Lung (tissue), 11 donors: ENCODE measurements at regions not wholly inside any gene's neighbourhood (a gene's known extent, or its start where the extent isn't known, plus 50 kb on each side); places are given as distances from the start of the nearest gene placed in this dataset.
A peak's percentile ranks its signal among the peaks of the same experiment; 100 is the strongest.
"Not testable (repeated sequence)": the region's sequence is repeated elsewhere in the genome, so short reads cannot be mapped to it uniquely, and the experiment has no call there.

ENCODE experiments used
- ATAC-seq: fragments of 200-7000 bp; cut with Tn5 transposase; one replicate; pipeline ENCODE4 v1.9.1; 2020; ENCODE audit warnings: moderate number of reproducible peaks; ENCODE audit not compliant: insufficient read depth, low FRiP score
- DNase-seq, 3 donors: peaks; one replicate each; pipeline ENCODE4 v3.0.0-alpha.2; 2013 to 2017
- H3K27ac ChIP-seq, 2 donors: one replicate each; pipeline ENCODE4 v1.5.1; 2013; ENCODE audit warnings: mild to moderate bottlenecking in 2 of 2, moderate library complexity in 2 of 2, control low read depth in 1 of 2, inconsistent platforms in 1 of 2, low read depth in 1 of 2, low read length in 1 of 2
- H3K27me3 ChIP-seq, 3 donors: one replicate each; pipeline ENCODE4 v1.5.1; 2013; ENCODE audit warnings: low read length in 2 of 3; ENCODE audit not compliant: control insufficient read depth in 3 of 3, insufficient read depth in 3 of 3
- H3K36me3 ChIP-seq, 4 donors: one replicate each; pipeline ENCODE4 v1.5.1; 2013; ENCODE audit warnings: low read length in 4 of 4, mild to moderate bottlenecking in 1 of 4, moderate library complexity in 1 of 4; ENCODE audit not compliant: control insufficient read depth in 4 of 4, insufficient read depth in 4 of 4
- H3K4me1 ChIP-seq, 5 donors: one replicate each; pipeline ENCODE4 v1.5.1; 2013; ENCODE audit warnings: low read length in 5 of 5, mild to moderate bottlenecking in 2 of 5, moderate library complexity in 1 of 5; ENCODE audit not compliant: control insufficient read depth in 5 of 5, insufficient read depth in 5 of 5
- H3K4me3 ChIP-seq: one replicate; pipeline ENCODE4 v1.5.1; 2013; ENCODE audit warnings: mild to moderate bottlenecking, control low read depth, moderate library complexity
- H3K9ac ChIP-seq, 2 donors: one replicate each; pipeline ENCODE4 v1.5.1; 2013; ENCODE audit warnings: low read length in 2 of 2, control low read depth in 1 of 2; ENCODE audit not compliant: insufficient read depth in 1 of 2
- H3K9me3 ChIP-seq, 4 donors: one replicate each; pipeline ENCODE4 v1.5.1; 2013; ENCODE audit warnings: low read length in 3 of 4, mild to moderate bottlenecking in 1 of 4, moderate library complexity in 1 of 4; ENCODE audit not compliant: control insufficient read depth in 4 of 4, insufficient read depth in 3 of 4
- CTCF ChIP-seq: IDR thresholded peaks from 2 replicates; pipeline ENCODE4 v1.5.1; 2012; ENCODE audit warnings: mild to moderate bottlenecking; ENCODE audit errors: control extremely low read depth, extremely low read depth
- WGBS, 2 donors: extraction: QIAGEN DNeasy Blood & Tissue Kit; methylation state at CpG; one replicate each; pipeline ENCODE4 v1.1.7; 2013; 5-methylcytosine and 5-hydroxymethylcytosine counted together
- donor health status: control.
- donor health status: control.
- donor health status: Bipolar disorder and iron deficiency.
- donor health status: healthy.
- donor health status: DM: yes; HTN: yes; CAD: no.

GRCh38 chrX:63525491-63525890, 174.4 kb upstream of the SPIN4 start:
- Histone ChIP-seq H3K27ac (no peak overlapping the region), H3K4me1 (no peaks in the 10 kb centered on the region), H3K4me3 (no peak overlapping the region), H3K27me3 (no peaks in the 10 kb centered on the region), H3K36me3 (no peaks in the 10 kb centered on the region), H3K9ac (no peak overlapping the region), H3K9me3 (peaks cover 0 to 8% (median 1%) of the 10 kb centered on the region in 4 donors)
- DNase-seq (no peak), ATAC-seq (no peak)
- TF ChIP-seq CTCF = no peak
- 65 to 86% methylated on average over 3 of the region's 3 CpGs for WGBS, 2 donors

- H3K4me1 ChIP-seq, H3K9me3 ChIP-seq, ATAC-seq, H3K27ac ChIP-seq, H3K36me3 ChIP-seq, H3K9ac ChIP-seq, DNase-seq, H3K27me3 ChIP-seq, H3K4me3 ChIP-seq: not testable (repeated sequence)
- 79 to 87% methylated on average over 6 to 11 of the region's 11 CpGs for WGBS, 2 donors
Measured at GRCh38 chrX:63519368-63519767, 168.2 kb upstream of the SPIN4 start.

GRCh38 chrX:63514569-63515080, 163.5 kb upstream of the SPIN4 start:
- Histone ChIP-seq H3K4me1 (peaks cover 0 to 9% (median 0%) of the 10 kb centered on the region in 5 donors), H3K9me3 (no peaks in the 10 kb centered on the region), H3K4me3 (no peak overlapping the region), H3K9ac (no peak overlapping the region), H3K27ac (no peak overlapping the region), H3K27me3 (no peaks in the 10 kb centered on the region), H3K36me3 (no peaks in the 10 kb centered on the region)
- no peak for TF ChIP-seq CTCF
- peak in 2 of 3 donors; percentile 12 to 17 for DNase-seq
- no peak for ATAC-seq

GRCh38 chrX:63513825-63514568, 162.9 kb upstream of the SPIN4 start:
- peaks cover 0 to 9% (median 0%) of the 10 kb centered on the region in 5 donors for H3K4me1 ChIP-seq
- H3K9ac ChIP-seq = no peak overlapping the region
- H3K4me3 ChIP-seq = no peak overlapping the region
- 58 to 84% methylated on average over 5 of the region's 5 CpGs for WGBS, 2 donors
- ATAC-seq (no peak), DNase-seq (peak; percentile 26 to 80 (median 74))
- no peaks in the 10 kb centered on the region for H3K9me3 ChIP-seq
- no peaks in the 10 kb centered on the region for H3K36me3 ChIP-seq
- TF ChIP-seq CTCF = no peak
- no peaks in the 10 kb centered on the region for H3K27me3 ChIP-seq
- no peak overlapping the region for H3K27ac ChIP-seq
